CD14-positive monocyte (primary cell): ENCODE measurements at regions not wholly inside any gene's neighbourhood (a gene's known extent, or its start where the extent isn't known, plus 50 kb on each side); places are given as distances from the start of the nearest gene placed in this dataset.

Experiments
- DNase-seq, 3 donors: peaks; one replicate each; pipeline ENCODE4 v3.0.0-alpha.2; 2011 to 2022
- H2AFZ ChIP-seq: 2 replicates; pipeline ENCODE4 v1.6.0; 2012; ENCODE audit warnings: mild to moderate bottlenecking, low read depth, low read length, inconsistent platforms; ENCODE audit not compliant: insufficient read depth, poor library complexity, severe bottlenecking
- H3K27ac ChIP-seq, 2 donors: 1 replicate in 1 of 2; 2 replicates in 1 of 2; pipeline ENCODE4 v1.5.1; 2012 to 2013; ENCODE audit warnings: low read length in 2 of 2, control low read depth in 1 of 2, inconsistent platforms in 1 of 2, low read depth in 1 of 2, mild to moderate bottlenecking in 1 of 2
- H3K27me3 ChIP-seq, 2 donors: one replicate each; pipeline versions ENCODE4 v1.6.0 to v1.6.1; 2011 to 2013; ENCODE audit warnings: low read length in 2 of 2; ENCODE audit not compliant: control insufficient read depth in 2 of 2, insufficient read depth in 2 of 2
- H3K36me3 ChIP-seq, 2 donors: replicated peaks in 1 of 2; 1 replicate in 1 of 2; 2 replicates in 1 of 2; pipeline versions ENCODE4 v1.5.1 to v1.6.1; 2012 to 2013; ENCODE audit warnings: low read length in 2 of 2, control low read depth in 1 of 2, inconsistent platforms in 1 of 2, mild to moderate bottlenecking in 1 of 2; ENCODE audit not compliant: insufficient read depth in 2 of 2, control insufficient read depth in 1 of 2
- H3K4me1 ChIP-seq, 2 donors: 1 replicate in 1 of 2; 2 replicates in 1 of 2; pipeline versions ENCODE4 v1.5.1 to v1.6.1; 2012 to 2013; ENCODE audit warnings: low read length in 2 of 2, control low read depth in 1 of 2, inconsistent platforms in 1 of 2, mild to moderate bottlenecking in 1 of 2, moderate library complexity in 1 of 2; ENCODE audit not compliant: insufficient read depth in 2 of 2, control insufficient read depth in 1 of 2
- H3K4me2 ChIP-seq: replicated peaks from 2 replicates; pipeline ENCODE3; 2012; ENCODE audit warnings: low read length, moderate library complexity, mild to moderate bottlenecking; ENCODE audit not compliant: poor library complexity, severe bottlenecking; ENCODE audit errors: extremely low read depth
- H3K4me3 ChIP-seq, 3 experiments: fragments of 200-600 bp in 1 of 3; sonication (generic) in 1 of 3; replicated peaks in 1 of 3; 1 replicate in 2 of 3; 2 replicates in 1 of 3; pipeline ENCODE4 v1.5.1; 2011 to 2013; ENCODE audit warnings: low read length in 3 of 3, mild to moderate bottlenecking in 3 of 3, control low read depth in 2 of 3, low read depth in 2 of 3, inconsistent platforms in 1 of 3, moderate library complexity in 1 of 3
- H3K79me2 ChIP-seq: 2 replicates; pipeline ENCODE4 v1.6.0; 2012; ENCODE audit warnings: mild to moderate bottlenecking, control low read depth, inconsistent platforms, low read length, moderate library complexity; ENCODE audit not compliant: insufficient read depth
- H3K9ac ChIP-seq: 2 replicates; pipeline ENCODE4 v1.6.0; 2017; ENCODE audit warnings: low read length, mild to moderate bottlenecking; ENCODE audit not compliant: insufficient read depth, poor library complexity, severe bottlenecking
- H3K9me3 ChIP-seq, 2 donors: replicated peaks in 1 of 2; 1 replicate in 1 of 2; 2 replicates in 1 of 2; pipeline versions ENCODE4 v1.5.1 to v1.6.1; 2012 to 2013; ENCODE audit warnings: low read length in 2 of 2, control low read depth in 1 of 2; ENCODE audit not compliant: control insufficient read depth in 1 of 2, insufficient read depth in 1 of 2
- H4K20me1 ChIP-seq: 2 replicates; pipeline ENCODE4 v1.6.0; 2012; ENCODE audit warnings: mild to moderate bottlenecking, low read length, control low read depth, moderate library complexity; ENCODE audit not compliant: insufficient read depth
- H3K27ac Mint-ChIP-seq, 7 donors: one replicate each; pipeline ENCODE4 v1.8.0; 2020; ENCODE audit warnings: mild to moderate bottlenecking in 7 of 7, mixed read lengths in 7 of 7, moderate library complexity in 6 of 7, inconsistent platforms in 2 of 7
- H3K27me3 Mint-ChIP-seq, 3 donors: one replicate each; pipeline ENCODE4 v1.8.0; 2021 to 2022; ENCODE audit warnings: low read depth in 3 of 3, mild to moderate bottlenecking in 3 of 3, mixed read lengths in 3 of 3, moderate library complexity in 3 of 3, inconsistent platforms in 1 of 3
- H3K36me3 Mint-ChIP-seq, 2 donors: one replicate each; pipeline ENCODE4 v1.8.0; 2020; ENCODE audit warnings: mixed read lengths in 2 of 2, inconsistent platforms in 1 of 2, mild to moderate bottlenecking in 1 of 2
- H3K4me1 Mint-ChIP-seq: one replicate; pipeline ENCODE4 v1.8.0; 2020; ENCODE audit warnings: mild to moderate bottlenecking, mixed read lengths
- H3K4me3 Mint-ChIP-seq, 2 donors: one replicate each; pipeline ENCODE4 v1.8.0; 2020; ENCODE audit warnings: mild to moderate bottlenecking in 2 of 2, mixed read lengths in 2 of 2, moderate library complexity in 1 of 2
- H3K9me3 Mint-ChIP-seq, 7 donors: one replicate each; pipeline ENCODE4 v1.8.0; 2020 to 2022; ENCODE audit warnings: mixed read lengths in 7 of 7, mild to moderate bottlenecking in 6 of 7, moderate library complexity in 6 of 7, inconsistent platforms in 2 of 7
- CTCF ChIP-seq: fragments of 200-600 bp; IDR thresholded peaks from one replicate; pipeline ENCODE4 v1.8.0; 2022; ENCODE audit warnings: antibody characterized with exemption, mild to moderate bottlenecking
- WGBS: methylation state at CpG from one replicate; pipeline ENCODE4 v1.1.5; 2013; ENCODE audit warnings: missing lambda C conversion rate; ENCODE audit not compliant: insufficient coverage; 5-methylcytosine and 5-hydroxymethylcytosine counted together
- intact Hi-C, 2 donors: fragments of 100-400 bp; cut with micrococcal nuclease; formaldehyde crosslinking; loops; one replicate each; pipeline versions ENCODE4 v1.15.0 to v1.15.1; 2023

- no peaks in the 10 kb centered on the region for H3K36me3 ChIP-seq
- WGBS: 63% methylated on average over 6 of the region's 10 CpGs
- H3K9ac ChIP-seq: no peak overlapping the region
- Mint-ChIP-seq H3K27me3 (peaks cover 0 to 5% (median 2%) of the 10 kb centered on the region in 3 donors), H3K9me3 (peaks cover 0 to 10% (median 0%) of the 10 kb centered on the region in 7 donors), H3K27ac (no peak overlapping the region), H3K36me3 (no peaks in the 10 kb centered on the region), H3K4me3 (no peak overlapping the region), H3K4me1 (no peaks in the 10 kb centered on the region)
- no peak overlapping the region for H3K4me2 ChIP-seq
- intact Hi-C loops: no loop called here
- no peaks in the 10 kb centered on the region for H3K9me3 ChIP-seq
- no peak overlapping the region for H2AFZ ChIP-seq
- no peak overlapping the region for H3K27ac ChIP-seq
- DNase-seq: no peak
- H3K27me3 ChIP-seq: no peaks in the 10 kb centered on the region
- no peaks in the 10 kb centered on the region for H3K79me2 ChIP-seq
- TF ChIP-seq CTCF: no peak
- H3K4me1 ChIP-seq: no peaks in the 10 kb centered on the region
- no peak overlapping the region for H3K4me3 ChIP-seq
- H4K20me1 ChIP-seq: no peaks in the 10 kb centered on the region
These were observed 107.5 kb upstream of the NR2F2 start for GRCh38 chr15:96222981-96223380.

GRCh38 chr15:96223939-96224338 lies 106.6 kb upstream of the NR2F2 start:
- H3K36me3 Mint-ChIP-seq: no peaks in the 10 kb centered on the region
- Histone ChIP-seq H3K27me3 (no peaks in the 10 kb centered on the region), H4K20me1 (no peaks in the 10 kb centered on the region), H3K27ac (no peak overlapping the region), H3K9me3 (no peaks in the 10 kb centered on the region), H3K79me2 (no peaks in the 10 kb centered on the region), H3K36me3 (no peaks in the 10 kb centered on the region), H3K9ac (no peak overlapping the region), H3K4me1 (no peaks in the 10 kb centered on the region), H3K4me2 (no peak overlapping the region), H2AFZ (no peak overlapping the region), H3K4me3 (no peak overlapping the region)
- WGBS: 100% methylated on average over 1 of the region's 2 CpGs
- H3K4me1 Mint-ChIP-seq: no peaks in the 10 kb centered on the region
- no peak for DNase-seq
- H3K27me3 Mint-ChIP-seq: peaks cover 2 to 5% (median 2%) of the 10 kb centered on the region in 3 donors
- intact Hi-C loops: no loop called here
- H3K4me3 Mint-ChIP-seq: no peak overlapping the region
- no peak for TF ChIP-seq CTCF
- H3K27ac Mint-ChIP-seq: no peak overlapping the region
- peaks cover 0 to 8% (median 0%) of the 10 kb centered on the region in 7 donors for H3K9me3 Mint-ChIP-seq
